SU-DHL-6 (cell line): ENCODE measurements at regions not wholly inside any gene's neighbourhood (a gene's known extent, or its start where the extent isn't known, plus 50 kb on each side); places are given as distances from the start of the nearest gene placed in this dataset.

Experiments used
- H2AFZ ChIP-seq: fragments of 200-600 bp; sonication (generic); 2 replicates; pipeline ENCODE4 v1.6.1; 2014; ENCODE audit warnings: low read depth, mild to moderate bottlenecking, moderate library complexity, mixed read lengths, antibody characterized with exemption, low read length; ENCODE audit not compliant: severe bottlenecking
- H3F3A ChIP-seq: fragments of 200-600 bp; shearing (Covaris generic); 2 replicates; pipeline ENCODE4 v1.6.0; 2016; ENCODE audit warnings: antibody characterized with exemption, mild to moderate bottlenecking; ENCODE audit not compliant: insufficient read depth
- H3K27ac ChIP-seq: fragments of 200-600 bp; sonication (generic); 2 replicates; pipeline ENCODE4 v1.5.1; 2016; ENCODE audit warnings: low read depth, mild to moderate bottlenecking, low read length, moderate library complexity, mixed read lengths
- H3K27me3 ChIP-seq: fragments of 200-600 bp; sonication (generic), shearing (Covaris generic); 2 replicates; pipeline ENCODE4 v1.6.0; 2014; ENCODE audit warnings: mild to moderate bottlenecking, low read length
- H3K36me3 ChIP-seq: fragments of 200-600 bp; sonication (generic); 2 replicates; pipeline ENCODE4 v1.6.1; 2014; ENCODE audit warnings: mild to moderate bottlenecking, low read length, mixed read lengths
- H3K4me2 ChIP-seq: fragments of 300-600, 200-600 bp; shearing (Covaris generic), sonication (generic); 2 replicates; pipeline ENCODE4 v1.6.0; 2014; ENCODE audit warnings: low read length, low read depth, mild to moderate bottlenecking; ENCODE audit not compliant: poor library complexity, severe bottlenecking
- H3K4me3 ChIP-seq: fragments of 200-600 bp; sonication (generic); 2 replicates; pipeline ENCODE4 v1.5.1; 2014; ENCODE audit warnings: antibody characterized with exemption, low read length, mild to moderate bottlenecking, mixed read lengths; ENCODE audit not compliant: insufficient read depth, poor library complexity, severe bottlenecking
- H3K79me2 ChIP-seq: fragments of 200-600 bp; sonication (generic); 2 replicates; pipeline ENCODE4 v1.6.1; 2014; ENCODE audit warnings: mild to moderate bottlenecking, low read length, moderate library complexity; ENCODE audit not compliant: insufficient read depth
- H3K9ac ChIP-seq: fragments of 200-600 bp; sonication (generic); 2 replicates; pipeline ENCODE4 v1.7.0; 2014; ENCODE audit warnings: mild to moderate bottlenecking, low read length
- H3K9me2 ChIP-seq: fragments of 200-600 bp; sonication (generic); replicated peaks from 2 replicates; pipeline ENCODE4 v1.6.1; 2014; ENCODE audit warnings: low read length; ENCODE audit not compliant: insufficient read depth
- H3K9me3 ChIP-seq: fragments of 200-600 bp; sonication (generic); 2 replicates; pipeline ENCODE4 v1.6.1; 2014; ENCODE audit warnings: low read length, mixed read lengths; ENCODE audit not compliant: insufficient read depth
- H4K20me1 ChIP-seq: fragments of 200-600 bp; sonication (generic); 2 replicates; pipeline ENCODE4 v1.6.1; 2014; ENCODE audit warnings: low read depth, mild to moderate bottlenecking, antibody characterized with exemption, low read length, moderate library complexity, mixed read lengths
- EZH2phosphoT487 ChIP-seq: fragments of 200-600 bp; sonication (generic), shearing (Covaris generic); conservative IDR thresholded peaks from 2 replicates; pipeline ENCODE4 v1.6.1; 2018; ENCODE audit warnings: mild to moderate bottlenecking, antibody characterized with exemption, low read length, moderate library complexity, mixed read lengths
- TF ChIP-seq, protein P1 (sequence below): fragments of 200-600 bp; sonication (generic); IDR thresholded peaks from one replicate; pipeline ENCODE4 v1.5.1; 2017; ENCODE audit warnings: antibody characterized with exemption, mild to moderate bottlenecking, low read length, moderate library complexity; ENCODE audit not compliant: insufficient read depth, poor library complexity, severe bottlenecking

DNA sequence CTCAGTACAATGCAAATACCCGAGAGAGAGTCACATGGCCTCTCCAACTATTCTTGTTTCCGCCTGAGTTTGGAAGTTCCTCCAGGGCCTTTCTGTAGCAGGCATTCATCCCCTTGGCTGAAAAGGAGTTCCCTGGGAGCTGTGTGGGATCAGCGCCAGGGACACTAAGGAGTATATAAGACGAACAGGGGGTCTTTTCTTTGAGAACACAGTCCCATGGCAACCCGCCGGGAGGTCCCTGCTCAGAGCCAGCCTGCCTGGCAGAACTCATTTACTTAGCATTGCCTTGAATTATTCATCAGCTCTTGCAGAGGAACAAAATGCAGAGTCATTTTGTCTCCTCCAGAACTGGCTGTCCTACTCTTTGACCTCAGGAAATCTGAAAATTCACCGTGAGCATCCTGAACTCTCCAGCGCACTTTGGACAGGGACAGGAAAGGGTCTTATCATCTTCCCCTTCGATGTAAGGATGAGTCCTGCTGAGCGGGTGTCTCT is 120.4 kb upstream of the OSMR start:
- Histone ChIP-seq H2AFZ (no peak overlapping the region), H4K20me1 (no peaks in the 10 kb centered on the region), H3K9me2 (no peaks in the 10 kb centered on the region), H3K4me2 (no peak overlapping the region), H3K9me3 (no peaks in the 10 kb centered on the region), H3F3A (no peaks in the 10 kb centered on the region), H3K9ac (no peak overlapping the region), H3K4me3 (no peak overlapping the region), H3K27ac (no peak overlapping the region), H3K36me3 (no peaks in the 10 kb centered on the region), H3K27me3 (no peaks in the 10 kb centered on the region), H3K79me2 (no peaks in the 10 kb centered on the region)
- TF ChIP-seq, protein P1, sequence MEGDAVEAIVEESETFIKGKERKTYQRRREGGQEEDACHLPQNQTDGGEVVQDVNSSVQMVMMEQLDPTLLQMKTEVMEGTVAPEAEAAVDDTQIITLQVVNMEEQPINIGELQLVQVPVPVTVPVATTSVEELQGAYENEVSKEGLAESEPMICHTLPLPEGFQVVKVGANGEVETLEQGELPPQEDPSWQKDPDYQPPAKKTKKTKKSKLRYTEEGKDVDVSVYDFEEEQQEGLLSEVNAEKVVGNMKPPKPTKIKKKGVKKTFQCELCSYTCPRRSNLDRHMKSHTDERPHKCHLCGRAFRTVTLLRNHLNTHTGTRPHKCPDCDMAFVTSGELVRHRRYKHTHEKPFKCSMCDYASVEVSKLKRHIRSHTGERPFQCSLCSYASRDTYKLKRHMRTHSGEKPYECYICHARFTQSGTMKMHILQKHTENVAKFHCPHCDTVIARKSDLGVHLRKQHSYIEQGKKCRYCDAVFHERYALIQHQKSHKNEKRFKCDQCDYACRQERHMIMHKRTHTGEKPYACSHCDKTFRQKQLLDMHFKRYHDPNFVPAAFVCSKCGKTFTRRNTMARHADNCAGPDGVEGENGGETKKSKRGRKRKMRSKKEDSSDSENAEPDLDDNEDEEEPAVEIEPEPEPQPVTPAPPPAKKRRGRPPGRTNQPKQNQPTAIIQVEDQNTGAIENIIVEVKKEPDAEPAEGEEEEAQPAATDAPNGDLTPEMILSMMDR: no peak
- no peak for TF ChIP-seq EZH2phosphoT487

GRCh38 chr5:38726279-38726678 is 119.5 kb upstream of the OSMR start:
- no peaks in the 10 kb centered on the region for H3K9me2 ChIP-seq
- no peak overlapping the region for H3K27ac ChIP-seq
- H3K9me3 ChIP-seq: no peaks in the 10 kb centered on the region
- H3K4me2 ChIP-seq: no peak overlapping the region
- no peaks in the 10 kb centered on the region for H3K79me2 ChIP-seq
- H3K4me3 ChIP-seq: no peak overlapping the region
- H2AFZ ChIP-seq: no peak overlapping the region
- H3K9ac ChIP-seq: no peak overlapping the region
- no peaks in the 10 kb centered on the region for H3F3A ChIP-seq
- H3K27me3 ChIP-seq: no peaks in the 10 kb centered on the region
- TF ChIP-seq EZH2phosphoT487: no peak
- TF ChIP-seq, protein P1: no peak
- H4K20me1 ChIP-seq: no peaks in the 10 kb centered on the region
- H3K36me3 ChIP-seq: no peaks in the 10 kb centered on the region

GRCh38 chr5:38728029-38728428 is 117.8 kb upstream of the OSMR start:
- no peaks in the 10 kb centered on the region for H3K27me3 ChIP-seq
- no peaks in the 10 kb centered on the region for H3K79me2 ChIP-seq
- no peaks in the 10 kb centered on the region for H3F3A ChIP-seq
- no peak overlapping the region for H3K9ac ChIP-seq
- no peaks in the 10 kb centered on the region for H3K9me3 ChIP-seq
- H4K20me1 ChIP-seq: no peaks in the 10 kb centered on the region
- no peaks in the 10 kb centered on the region for H3K36me3 ChIP-seq
- H3K4me3 ChIP-seq: no peak overlapping the region
- H2AFZ ChIP-seq: no peak overlapping the region
- no peak overlapping the region for H3K4me2 ChIP-seq
- no peak for TF ChIP-seq EZH2phosphoT487
- TF ChIP-seq, protein P1: no peak
- H3K27ac ChIP-seq: no peak overlapping the region
- H3K9me2 ChIP-seq: no peaks in the 10 kb centered on the region
